A673 (cell line): ENCODE measurements at regions not wholly inside any gene's neighbourhood (a gene's known extent, or its start where the extent isn't known, plus 50 kb on each side); places are given as distances from the start of the nearest gene placed in this dataset.

Source experiments
- BruUV-seq: library from RNA; stranded (reverse); fragments of 400-500 nt; replicated peaks from 2 replicates; lab custom pipeline; 2021; lab: Mats Ljungman, UMichigan
- CTCF ChIA-PET: fragments of 300-600 bp; sonication (Branson Sonifier 250); formaldehyde crosslinking; loops from one replicate; lab custom pipeline; 2022; ENCODE audit warnings: antibody characterized with exemption; lab: Charles Lee
- POLR2A ChIA-PET: fragments of 300-600 bp; sonication (Branson Sonifier 250); formaldehyde crosslinking; loops from one replicate; lab custom pipeline; 2022; ENCODE audit warnings: antibody characterized with exemption; ENCODE audit not compliant: low non-redundant PET; lab: Charles Lee
- DNase-seq: peaks from one replicate; pipeline ENCODE4 v3.0.0-alpha.2; 2015; ENCODE audit warnings: low spot score
- H3K27ac ChIP-seq: fragments of 200-600 bp; sonication (generic); 2 replicates; pipeline ENCODE4 v1.5.1; 2016; ENCODE audit warnings: mixed run types, low read depth, mild to moderate bottlenecking, mixed read lengths, antibody characterized with exemption, low read length; ENCODE audit not compliant: poor library complexity, severe bottlenecking
- H3K27me3 ChIP-seq: fragments of 200-600 bp; sonication (generic); replicated peaks from 2 replicates; pipeline ENCODE4 v1.6.1; 2017; ENCODE audit warnings: mixed run types, low read depth, mild to moderate bottlenecking, mixed read lengths, antibody characterized with exemption, low read length; ENCODE audit not compliant: insufficient read depth, poor library complexity
- H3K36me3 ChIP-seq: fragments of 200-600 bp; sonication (generic); 2 replicates; pipeline ENCODE4 v1.6.1; 2016; ENCODE audit warnings: mixed run types, mild to moderate bottlenecking, mixed read lengths, antibody characterized with exemption, low read length; ENCODE audit not compliant: insufficient read depth, poor library complexity, severe bottlenecking
- H3K4me1 ChIP-seq: fragments of 200-600 bp; sonication (generic); 2 replicates; pipeline ENCODE4 v1.6.1; 2017; ENCODE audit warnings: mixed run types, mild to moderate bottlenecking, mixed read lengths, antibody characterized with exemption, low read length; ENCODE audit not compliant: insufficient read depth, poor library complexity, severe bottlenecking
- H3K4me3 ChIP-seq: fragments of 200-600 bp; sonication (generic); 2 replicates; pipeline ENCODE4 v1.5.1; 2016; ENCODE audit warnings: low read depth, mixed run types, mild to moderate bottlenecking, mixed read lengths, low read length; ENCODE audit not compliant: poor library complexity, severe bottlenecking
- H3K9me3 ChIP-seq: fragments of 200-600 bp; sonication (generic); 2 replicates; pipeline ENCODE4 v1.6.1; 2016; ENCODE audit warnings: mixed run types, low read depth, mild to moderate bottlenecking, mixed read lengths, antibody characterized with exemption, low read length; ENCODE audit not compliant: poor library complexity, severe bottlenecking
- CTCF ChIP-seq: fragments of 300-800, 200-600 bp; sonication (generic); conservative IDR thresholded peaks from 2 replicates; pipeline ENCODE4 v1.5.1; 2017; ENCODE audit warnings: low read depth, mild to moderate bottlenecking, antibody characterized with exemption, low read length, moderate library complexity, mixed read lengths
- EZH2 ChIP-seq: fragments of 200-600 bp; sonication (generic); IDR thresholded peaks from 2 replicates; pipeline ENCODE4 v1.6.1; 2017; ENCODE audit warnings: borderline replicate concordance, low read depth, mild to moderate bottlenecking, mixed read lengths, antibody characterized with exemption, low read length; ENCODE audit not compliant: poor library complexity, severe bottlenecking
- intact Hi-C: fragments of 100-400 bp; cut with micrococcal nuclease; formaldehyde crosslinking; loops from one replicate; pipeline ENCODE4 v1.10.0; 2022; ENCODE audit not compliant: unreplicated experiment

GRCh38 chr4:41478518-41478917 lies 59.4 kb upstream of the LIMCH1 start:
- POLR2A ChIA-PET, result no interaction called here
- no peak for DNase-seq
- intact Hi-C loops, result no loop called here
- no peaks in the 10 kb centered on the region for H3K27me3 ChIP-seq
- no peaks in the 10 kb centered on the region for H3K36me3 ChIP-seq
- no peak overlapping the region for H3K4me3 ChIP-seq
- H3K4me1 ChIP-seq, result peaks cover 26% of the 10 kb centered on the region
- H3K27ac ChIP-seq, result no peak overlapping the region
- CTCF ChIA-PET, result no interaction called here
- TF ChIP-seq CTCF, result no peak
- TF ChIP-seq EZH2, result no peak
- no TSS peak for BruUV-seq
- H3K9me3 ChIP-seq, result no peaks in the 10 kb centered on the region

GRCh38 chr4:41480896-41481311 lies 57.1 kb upstream of the LIMCH1 start:
- Histone ChIP-seq H3K4me1 (peaks cover 23% of the 10 kb centered on the region), H3K36me3 (no peaks in the 10 kb centered on the region), H3K4me3 (no peak overlapping the region), H3K27me3 (no peaks in the 10 kb centered on the region), H3K9me3 (no peaks in the 10 kb centered on the region), H3K27ac (no peak overlapping the region)
- intact Hi-C loops, result no loop called here
- no peak for DNase-seq
- BruUV-seq, result no TSS peak
- CTCF ChIA-PET, result no interaction called here
- POLR2A ChIA-PET, result no interaction called here
- TF ChIP-seq EZH2 (no peak), CTCF (no peak)

GRCh38 chr4:41483771-41484170 lies 54.2 kb upstream of the LIMCH1 start:
- POLR2A ChIA-PET, result no interaction called here
- no TSS peak for BruUV-seq
- intact Hi-C loops, result no loop called here
- TF ChIP-seq CTCF, result no peak
- TF ChIP-seq EZH2, result no peak
- Histone ChIP-seq H3K36me3 (no peaks in the 10 kb centered on the region), H3K27ac (no peak overlapping the region), H3K4me3 (no peak overlapping the region), H3K27me3 (no peaks in the 10 kb centered on the region), H3K4me1 (peaks cover 7% of the 10 kb centered on the region), H3K9me3 (no peaks in the 10 kb centered on the region)
- CTCF ChIA-PET, result no interaction called here
- DNase-seq, result no peak
